Middle frontal gyrus (tissue), 1 donor: ENCODE measurements at regions not wholly inside any gene's neighbourhood (a gene's known extent, or its start where the extent isn't known, plus 50 kb on each side); places are given as distances from the start of the nearest gene placed in this dataset.

Experiments
- DNase-seq: peaks from one replicate; pipeline ENCODE4 v3.0.0-alpha.2; 2015; ENCODE audit warnings: low spot score; ENCODE audit errors: extremely low spot score

- no peak for DNase-seq
These were observed 139.5 kb downstream of the KIF18A start for GRCh38 chr11:27968461-27968860.

GRCh38 chr11:27965559-27965958 is 142.4 kb downstream of the KIF18A start:
- no peak for DNase-seq

DNA sequence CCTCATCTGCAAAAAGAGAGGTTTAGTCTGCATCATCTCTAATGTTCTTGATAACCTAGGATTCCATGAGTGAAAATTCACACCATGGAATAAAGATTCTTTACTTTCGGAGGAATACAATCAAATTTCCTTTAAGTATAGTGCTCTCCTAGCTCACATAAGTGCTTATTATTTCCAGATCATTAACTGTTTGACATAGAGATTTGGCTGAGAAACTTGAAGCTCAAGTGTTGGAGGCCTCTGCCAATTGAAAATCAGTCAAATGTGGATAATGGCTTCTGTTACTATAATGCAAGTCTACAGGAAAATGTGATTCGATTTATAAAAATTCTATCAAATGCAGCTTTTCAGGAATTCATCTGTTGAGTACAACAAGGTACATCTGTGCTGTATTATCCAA is 144.6 kb downstream of the KIF18A start:
- no peak for DNase-seq

GRCh38 chr11:27949951-27950738 is 157.8 kb downstream of the KIF18A start:
- DNase-seq: no peak

DNA sequence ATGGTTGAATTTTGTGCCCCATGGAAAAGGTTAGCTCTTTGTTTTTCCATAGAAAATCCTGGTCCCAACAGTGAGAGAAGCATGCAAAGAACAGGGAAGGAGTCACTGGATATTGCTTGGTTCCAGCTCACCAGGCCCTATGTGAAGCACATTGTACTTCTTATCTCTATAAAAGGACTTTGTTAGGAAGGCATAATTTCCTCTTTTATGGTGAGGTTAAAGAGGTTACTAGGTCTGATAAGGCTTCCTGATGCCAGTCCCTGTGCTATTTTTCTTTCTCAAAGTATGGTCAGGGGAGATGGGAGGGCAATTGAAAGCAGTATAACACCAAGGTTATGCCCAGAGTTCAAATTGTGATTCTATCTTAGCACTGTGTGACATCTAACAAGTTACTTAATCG is 162.6 kb downstream of the KIF18A start:
- no peak for DNase-seq

DNA sequence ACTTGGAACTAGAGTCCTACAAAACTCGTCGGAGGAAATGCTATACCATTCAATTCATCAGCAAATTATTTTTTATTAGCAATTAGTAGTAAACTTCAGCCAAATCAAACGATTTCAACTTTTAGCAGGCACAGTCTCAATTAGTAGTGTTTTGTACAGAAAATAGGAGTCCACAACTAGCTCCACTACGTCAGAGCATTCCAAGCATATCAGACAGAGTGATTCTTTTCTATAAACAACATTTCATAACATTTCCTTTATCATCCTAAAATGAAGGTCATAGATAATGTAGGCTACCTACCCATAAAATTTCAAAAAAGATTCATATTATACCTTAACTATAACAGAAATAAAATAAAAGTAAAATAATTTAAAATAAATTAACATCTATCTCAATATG is 169.9 kb downstream of the KIF18A start:
- DNase-seq: no peak

- DNase-seq: no peak
These were observed 173.2 kb downstream of the KIF18A start for GRCh38 chr11:27934830-27935145.

GRCh38 chr11:27933992-27934829 is 173.7 kb downstream of the KIF18A start:
- no peak for DNase-seq

DNA sequence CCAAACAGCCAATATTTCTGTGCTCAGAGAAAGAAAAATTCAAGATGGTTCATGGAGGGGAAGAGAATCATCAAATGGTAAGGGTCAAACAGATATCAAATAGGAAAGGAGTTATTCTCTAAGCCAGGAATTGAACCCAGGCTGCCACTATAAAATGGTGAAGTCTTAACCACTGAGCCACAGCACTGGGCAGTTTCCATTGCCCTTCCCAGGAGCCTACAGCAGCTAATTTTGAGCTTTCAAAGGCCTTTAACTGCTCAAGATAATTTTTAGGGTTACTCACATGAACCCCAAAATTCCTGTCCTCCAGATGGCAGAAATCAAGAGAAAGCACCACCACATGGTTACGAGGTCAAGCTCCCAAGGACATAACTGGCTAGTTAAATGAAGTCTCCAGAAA is 176.2 kb downstream of the KIF18A start:
- DNase-seq: no peak

GRCh38 chr11:27930946-27931345 is 177.0 kb downstream of the KIF18A start:
- no peak for DNase-seq

GRCh38 chr11:27928809-27929208 is 179.1 kb downstream of the KIF18A start:
- DNase-seq: no peak

- no peak for DNase-seq
These were observed 180.9 kb downstream of the KIF18A start for GRCh38 chr11:27926981-27927481.

DNA sequence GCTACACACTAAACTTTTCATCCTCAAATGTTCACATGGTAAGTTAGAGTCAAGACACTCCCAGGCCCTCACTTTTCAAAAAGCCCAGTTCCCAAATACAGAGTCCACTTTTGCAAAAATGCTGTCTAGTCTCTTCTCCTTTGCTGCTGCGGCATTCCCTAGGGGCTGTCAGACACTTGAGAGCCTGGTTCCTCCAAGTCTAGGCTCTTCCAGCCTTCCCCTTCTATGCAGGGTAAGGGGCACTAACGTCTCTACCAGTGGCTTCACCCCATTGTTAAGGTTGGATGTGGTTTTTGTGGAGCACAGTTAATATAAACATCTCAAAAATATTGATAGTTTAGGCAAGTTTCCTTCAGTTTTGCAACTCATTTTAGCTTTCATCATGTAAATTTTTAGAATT is 181.5 kb downstream of the KIF18A start:
- DNase-seq: no peak

DNA sequence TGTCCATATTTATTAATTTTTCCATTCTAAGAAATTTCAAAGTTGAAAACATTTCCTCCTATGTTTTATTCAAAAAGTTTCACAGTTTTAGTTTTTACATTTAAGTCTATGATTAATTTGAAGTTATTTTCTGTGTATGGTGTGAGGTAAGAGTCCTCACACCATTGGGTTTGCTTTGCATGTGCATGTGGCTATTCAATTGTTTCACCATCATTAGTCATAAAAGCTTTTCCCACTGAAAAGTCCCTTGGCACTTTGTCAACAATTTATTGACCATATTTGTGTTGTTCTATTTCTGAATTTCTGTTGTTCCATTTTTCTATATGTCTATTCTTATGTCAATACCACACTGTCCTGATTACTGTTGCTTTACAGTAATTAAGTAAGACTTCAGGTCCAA is 186.5 kb downstream of the KIF18A start:
- no peak for DNase-seq

DNA sequence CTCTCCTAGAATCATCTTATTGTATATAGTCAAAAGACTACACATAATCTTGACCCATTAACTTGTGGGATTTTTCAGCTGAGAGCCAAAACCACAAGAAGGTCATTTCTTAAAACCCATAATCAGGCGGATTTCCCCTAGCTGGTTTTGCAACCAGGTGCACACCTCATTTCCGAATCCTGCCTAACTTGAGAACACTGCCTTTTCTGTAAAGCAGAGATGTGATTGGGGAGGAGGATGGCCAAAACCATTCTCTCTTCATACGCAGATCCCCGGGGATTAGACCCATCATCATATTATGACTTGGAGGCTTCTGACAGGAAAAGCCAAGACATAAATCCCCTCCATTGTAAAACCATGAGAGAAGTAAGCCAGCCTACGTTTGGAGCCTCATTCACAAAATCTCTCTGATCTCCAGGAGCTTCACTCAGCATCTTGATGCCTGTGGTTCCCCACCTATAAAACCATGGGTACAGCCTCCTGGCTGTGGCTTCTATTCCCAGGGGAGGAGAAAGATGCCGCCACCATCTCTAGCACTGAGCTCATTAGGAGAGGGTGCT is 191.3 kb downstream of the KIF18A start:
- DNase-seq: no peak

DNA sequence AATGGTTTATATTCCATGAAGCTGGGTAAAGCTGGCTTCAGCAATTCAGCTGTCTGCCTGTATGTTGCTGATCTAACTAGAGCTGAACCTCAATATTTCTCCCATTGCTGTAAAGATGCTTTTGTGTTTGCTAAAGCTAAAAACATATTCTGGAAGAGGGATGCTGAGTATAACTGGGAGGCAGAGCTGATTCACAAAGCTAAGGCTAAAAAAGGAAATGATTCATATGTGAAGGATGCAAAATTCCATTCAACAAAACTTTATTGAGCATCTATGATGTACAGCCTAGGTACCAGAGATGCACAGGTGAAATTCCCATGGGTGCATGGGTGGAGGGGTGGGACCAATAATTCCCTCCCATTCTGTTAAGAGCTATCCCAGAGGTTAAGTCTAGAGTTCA is 193.9 kb downstream of the KIF18A start:
- no peak for DNase-seq

DNA sequence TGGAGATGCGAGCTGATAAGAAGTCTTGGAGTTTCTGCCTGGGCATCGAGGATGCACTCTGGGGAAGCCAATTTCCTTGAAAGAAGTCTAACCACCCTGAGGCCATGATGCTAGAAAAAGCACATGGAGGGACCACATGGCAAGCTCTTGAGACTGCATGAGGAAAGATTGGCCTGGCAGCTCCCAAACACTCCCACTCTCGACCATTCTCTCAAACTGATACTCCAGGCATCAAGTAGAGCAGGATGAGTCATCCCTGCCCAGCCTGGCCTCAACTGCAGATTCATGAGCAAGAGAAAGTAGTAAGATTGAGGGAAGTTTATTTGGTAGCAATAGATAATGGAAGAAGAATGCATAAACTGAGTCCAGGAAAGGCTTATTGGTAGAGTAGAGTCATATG is 194.3 kb downstream of the KIF18A start:
- DNase-seq: no peak

DNA sequence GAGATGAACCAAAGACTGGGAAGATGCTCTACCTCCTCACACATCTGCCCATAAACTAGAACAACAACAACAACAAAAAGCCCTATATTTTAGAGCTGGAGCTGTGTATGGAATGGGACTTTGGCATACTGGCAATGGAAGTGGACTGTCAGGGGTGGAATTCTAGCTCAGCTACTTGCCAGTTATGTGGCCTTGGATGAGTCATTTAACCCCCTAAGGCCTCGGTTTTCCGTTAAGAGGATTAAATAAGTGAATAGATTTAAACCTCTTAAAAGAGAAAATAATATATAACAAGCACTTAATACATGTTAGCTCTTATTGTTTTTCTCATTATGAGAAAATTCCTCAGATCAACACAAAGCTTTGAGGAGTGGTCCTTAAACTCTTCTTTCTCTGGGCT is 195.0 kb downstream of the KIF18A start:
- DNase-seq: no peak

DNA sequence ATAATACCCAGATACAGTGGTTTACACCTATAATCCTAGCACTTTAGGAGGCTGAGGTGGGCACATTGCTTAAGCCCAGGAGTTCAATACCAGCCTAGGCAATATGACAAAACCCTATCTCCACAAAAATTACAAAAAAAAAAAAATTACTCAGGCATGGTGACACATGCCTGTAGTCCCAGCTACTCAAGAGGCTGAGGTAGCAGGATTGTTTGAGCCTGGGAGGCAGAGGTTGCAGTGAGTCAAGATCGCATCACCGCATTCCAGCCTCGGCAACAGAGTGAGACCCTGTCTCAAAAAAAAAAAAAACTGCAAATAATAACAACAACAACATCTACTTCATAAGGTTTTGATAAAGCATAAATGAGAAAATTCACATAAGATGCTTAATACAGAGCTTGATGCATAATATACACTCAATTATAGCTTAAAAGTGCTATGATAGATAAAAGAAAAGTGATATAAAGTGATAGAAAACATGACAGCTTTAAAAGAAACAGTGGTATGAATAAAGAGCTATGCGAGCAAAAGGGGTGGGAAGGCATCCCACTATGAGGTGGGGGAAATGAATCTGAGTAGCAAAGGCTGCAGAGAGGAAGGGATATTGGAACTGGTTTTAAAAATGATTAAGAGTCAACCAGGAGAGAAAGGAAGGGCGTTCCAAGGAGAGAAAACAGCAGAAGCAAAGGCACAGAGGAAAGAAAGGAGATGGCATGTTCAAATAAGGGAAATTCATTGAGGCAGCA is 197.6 kb downstream of the KIF18A start:
- DNase-seq: no peak

DNA sequence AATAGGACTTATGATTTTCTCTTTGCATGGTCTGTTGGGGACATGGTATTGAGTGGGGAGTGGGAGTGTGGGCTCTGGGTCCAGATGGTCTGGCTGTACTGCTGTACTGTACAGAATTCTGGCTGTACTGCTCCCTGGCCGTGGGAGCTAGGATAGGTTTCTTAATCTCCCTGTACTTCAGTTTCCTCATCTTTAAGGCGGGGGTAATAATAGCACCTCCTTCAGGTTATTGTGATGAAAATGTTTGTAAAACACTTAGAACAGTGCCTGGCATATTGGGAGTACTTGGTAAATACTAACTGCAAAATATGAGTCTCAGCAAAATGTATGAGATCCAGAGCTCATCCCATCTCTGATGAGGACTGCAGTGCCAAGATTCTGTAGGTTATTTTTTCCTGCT is 198.6 kb downstream of the KIF18A start:
- no peak for DNase-seq

- DNase-seq: no peak
These were observed 199.3 kb downstream of the KIF18A start for GRCh38 chr11:27908621-27909020.

DNA sequence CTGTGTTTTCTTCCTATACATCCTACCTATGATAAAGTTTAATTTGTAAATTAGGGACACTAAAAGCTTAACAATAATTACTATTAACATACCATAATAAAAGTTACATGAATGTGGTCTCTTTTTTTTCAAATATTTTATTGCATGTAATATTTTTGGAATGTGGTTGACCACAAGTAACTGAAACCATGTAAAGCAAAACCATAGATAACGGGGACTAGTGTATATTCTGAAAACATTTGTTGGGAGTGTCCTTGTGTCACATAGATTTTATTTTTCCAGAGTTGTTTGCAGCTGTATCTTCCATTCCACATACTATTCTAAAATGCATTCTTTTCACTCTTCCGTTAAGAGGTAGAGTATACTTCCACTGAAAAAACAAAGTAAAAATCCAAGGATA is 200.4 kb downstream of the KIF18A start:
- no peak for DNase-seq
